NT2/D1 (cell line): ENCODE measurements at regions not wholly inside any gene's neighbourhood (a gene's known extent, or its start where the extent isn't known, plus 50 kb on each side); places are given as distances from the start of the nearest gene placed in this dataset.

Experiments used
- YY1 ChIP-seq: IDR thresholded peaks from 2 replicates; pipeline ENCODE4 v1.6.1; 2011; ENCODE audit not compliant: insufficient read length, insufficient read depth
- ZNF274 ChIP-seq: IDR thresholded peaks from 2 replicates; pipeline ENCODE4 v1.6.1; 2011; ENCODE audit warnings: mild to moderate bottlenecking, low read depth, low read length

GRCh38 chr10:83357627-83358026, 781.7 kb upstream of the GHITM start:
- no peak for TF ChIP-seq YY1
- TF ChIP-seq ZNF274, result no peak
